HG03066 (cell line): ENCODE measurements at regions not wholly inside any gene's neighbourhood (a gene's known extent, or its start where the extent isn't known, plus 50 kb on each side); places are given as distances from the start of the nearest gene placed in this dataset.

ENCODE experiments used
- ATAC-seq: cut with Tn5 transposase; IDR thresholded peaks from one replicate; pipeline ENCODE4 v1.9.1; 2021; ENCODE audit warnings: low read depth; ENCODE audit not compliant: unreplicated experiment

DNA sequence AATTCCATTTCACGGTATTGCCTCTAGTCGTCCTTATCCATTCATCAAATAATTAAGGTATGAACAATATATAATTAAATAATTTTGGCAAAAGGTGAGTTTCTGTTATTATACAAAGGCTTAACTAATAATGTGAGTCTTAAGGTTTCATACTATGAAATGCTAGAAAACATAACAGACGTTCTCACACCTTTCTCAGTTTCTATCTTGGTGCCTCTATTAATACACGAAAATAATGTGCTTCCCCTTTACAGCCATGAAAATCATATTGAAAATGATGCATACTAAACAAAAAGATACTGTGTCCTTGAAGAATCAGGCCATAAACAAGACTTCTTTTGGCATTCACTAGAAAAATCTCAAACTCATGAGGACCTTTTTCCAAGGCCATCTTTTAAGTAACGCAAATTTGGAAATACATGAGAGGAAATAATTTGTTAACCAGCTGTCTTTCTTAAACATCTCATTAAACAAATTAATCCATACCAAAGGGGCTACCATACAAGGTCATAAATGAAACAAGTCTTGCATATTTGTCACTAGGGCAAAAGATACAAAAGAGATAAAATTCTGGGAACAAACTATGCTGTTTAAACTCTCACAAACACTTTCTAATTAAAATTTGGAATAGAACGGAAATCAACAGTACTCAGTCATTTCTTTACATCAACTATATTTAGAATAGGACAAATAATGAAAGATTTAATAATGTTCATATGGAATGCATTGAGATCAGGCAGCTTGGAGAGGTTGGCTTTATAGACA is 53.9 kb upstream of the CAV2 start:
- no peak for ATAC-seq

DNA sequence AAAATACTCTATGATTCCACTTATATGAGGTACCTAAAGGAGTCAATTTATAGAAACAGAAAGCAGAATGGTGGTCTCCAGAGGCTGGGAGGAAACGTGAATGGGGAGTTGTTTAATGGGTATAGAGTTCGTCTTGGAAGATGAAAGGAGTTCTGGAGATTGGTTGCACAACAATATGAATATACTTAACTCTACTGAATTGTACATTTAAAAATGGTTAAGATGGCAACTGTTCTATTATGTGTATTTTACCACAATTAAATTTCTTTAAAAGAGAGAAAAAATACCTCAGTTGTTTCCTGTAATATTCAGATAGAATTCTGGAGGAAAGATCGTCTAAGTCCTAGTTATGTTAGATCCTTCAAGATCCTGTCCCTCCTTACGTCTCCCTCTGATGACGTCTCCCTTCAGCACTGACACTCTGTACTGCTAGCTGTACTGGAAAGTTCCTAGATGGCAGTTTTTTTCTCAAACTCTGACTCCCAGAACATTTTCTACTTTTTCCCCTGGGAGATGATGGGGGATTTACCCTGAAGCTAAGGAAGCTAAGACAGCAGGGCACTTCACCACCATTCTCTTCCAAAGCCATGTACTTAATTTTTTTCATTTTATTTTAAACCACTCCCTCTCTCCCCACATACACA is 53.2 kb upstream of the CAV2 start:
- ATAC-seq, result no peak

DNA sequence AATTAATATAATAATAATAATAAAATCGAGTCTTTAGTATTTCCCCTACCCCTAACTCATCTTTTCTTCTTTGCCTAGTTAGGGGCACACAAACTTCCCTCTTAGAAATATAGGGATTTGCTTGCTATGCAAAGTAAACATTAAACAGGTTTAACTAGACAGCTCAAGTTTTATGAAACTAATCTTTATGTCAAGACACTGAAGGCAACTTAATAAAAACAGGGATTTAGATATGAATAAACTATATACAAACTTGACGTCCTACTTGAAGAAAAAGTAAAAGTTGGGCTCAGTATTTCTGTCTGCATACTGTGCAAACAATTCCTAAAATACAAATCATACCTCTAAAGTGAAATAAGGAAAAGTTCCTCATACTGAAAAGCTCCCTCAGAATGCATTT is 52.1 kb upstream of the CAV2 start:
- no peak for ATAC-seq

DNA sequence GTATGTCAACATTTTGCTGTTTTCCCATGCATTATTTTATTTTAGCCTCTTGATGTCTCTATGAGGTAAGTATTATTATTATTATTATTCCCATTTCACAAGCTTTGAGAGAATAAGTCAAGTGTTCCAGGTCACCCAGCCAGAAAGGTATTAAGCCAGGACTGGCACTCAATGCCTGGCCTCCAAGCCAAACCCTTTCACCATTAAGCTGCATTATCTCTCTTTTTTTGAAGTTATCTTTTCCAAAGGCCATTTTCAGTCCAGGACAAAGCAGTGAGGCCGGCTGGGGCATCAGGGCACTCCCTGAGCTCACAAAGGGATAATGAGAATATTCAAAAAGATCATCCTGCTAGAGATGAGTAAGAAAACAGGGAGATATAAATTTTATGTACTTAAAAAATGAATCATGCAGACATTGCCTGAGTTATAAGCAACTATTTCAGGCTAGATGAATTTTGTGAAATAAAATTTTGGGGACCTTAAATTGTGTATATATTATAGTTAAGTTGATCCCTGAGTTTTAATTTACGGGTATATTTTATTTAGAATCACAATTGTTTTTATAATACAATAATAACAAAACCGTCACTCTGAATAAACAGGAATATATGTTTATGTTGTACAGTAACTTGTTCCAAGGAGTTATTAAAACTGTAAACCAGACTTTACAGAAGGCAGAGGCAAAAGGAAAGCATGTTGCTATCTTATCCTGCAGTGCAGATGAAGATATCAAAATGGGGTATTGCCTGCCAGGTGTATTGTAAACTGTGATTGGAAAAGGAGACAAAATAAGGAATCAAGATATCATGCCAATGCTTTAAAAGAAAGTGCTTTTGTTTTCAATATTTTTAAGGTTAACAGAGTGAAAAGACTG is 51.3 kb upstream of the CAV2 start:
- ATAC-seq, result no peak

GRCh38 chr7:116449441-116449840 is 50.1 kb upstream of the CAV2 start:
- no peak for ATAC-seq
